Glomerular visceral epithelial cell (primary cell): ENCODE measurements at regions not wholly inside any gene's neighbourhood (a gene's known extent, or its start where the extent isn't known, plus 50 kb on each side); places are given as distances from the start of the nearest gene placed in this dataset.

Experiments
- DNase-seq: peaks from one replicate; pipeline ENCODE4 v3.0.0-alpha.2; 2016; ENCODE audit errors: extremely low spot score

- DNase-seq, result no peak
Measured at GRCh38 chr13:40302351-40302750, 364.1 kb downstream of the FOXO1 start.

- no peak for DNase-seq
Measured at GRCh38 chr13:40304391-40304790, 362.1 kb downstream of the FOXO1 start.

- DNase-seq, result no peak
Measured at GRCh38 chr13:40306817-40307216, 359.6 kb downstream of the FOXO1 start.

GRCh38 chr13:40309881-40310280 lies 356.6 kb downstream of the FOXO1 start:
- no peak for DNase-seq

GRCh38 chr13:40311356-40312101 lies 354.9 kb downstream of the FOXO1 start:
- DNase-seq, result no peak

GRCh38 chr13:40313269-40314200 lies 352.9 kb downstream of the FOXO1 start:
- DNase-seq, result no peak

GRCh38 chr13:40315416-40316064 lies 350.9 kb downstream of the FOXO1 start:
- DNase-seq, result peak; percentile 26

- no peak for DNase-seq
Measured at GRCh38 chr13:40316301-40316700, 350.1 kb downstream of the FOXO1 start.

GRCh38 chr13:40317980-40318327 lies 348.5 kb downstream of the FOXO1 start:
- DNase-seq, result no peak

- DNase-seq, result no peak
Measured at GRCh38 chr13:40318366-40318765, 348.1 kb downstream of the FOXO1 start.

GRCh38 chr13:40319699-40320579 lies 346.5 kb downstream of the FOXO1 start:
- no peak for DNase-seq

- DNase-seq, result no peak
Measured at GRCh38 chr13:40328091-40328490, 338.4 kb downstream of the FOXO1 start.

GRCh38 chr13:40329781-40330485 lies 336.5 kb downstream of the FOXO1 start:
- no peak for DNase-seq

GRCh38 chr13:40330950-40331349 lies 335.5 kb downstream of the FOXO1 start:
- DNase-seq, result no peak

GRCh38 chr13:40331802-40332201 lies 334.6 kb downstream of the FOXO1 start:
- no peak for DNase-seq

- peak; percentile 41 for DNase-seq
Measured at GRCh38 chr13:40333226-40333625, 333.2 kb downstream of the FOXO1 start.

GRCh38 chr13:40334031-40334430 lies 332.4 kb downstream of the FOXO1 start:
- DNase-seq, result no peak

- DNase-seq, result no peak
Measured at GRCh38 chr13:40334616-40335015, 331.8 kb downstream of the FOXO1 start.

- DNase-seq, result no peak
Measured at GRCh38 chr13:40336228-40337221, 329.9 kb downstream of the FOXO1 start.

- no peak for DNase-seq
Measured at GRCh38 chr13:40337651-40338050, 328.8 kb downstream of the FOXO1 start.
